ENCODE measurements at regions not wholly inside any gene's neighbourhood (a gene's known extent, or its start where the extent isn't known, plus 50 kb on each side); places are given as distances from the start of the nearest gene placed in this dataset.

DNA sequence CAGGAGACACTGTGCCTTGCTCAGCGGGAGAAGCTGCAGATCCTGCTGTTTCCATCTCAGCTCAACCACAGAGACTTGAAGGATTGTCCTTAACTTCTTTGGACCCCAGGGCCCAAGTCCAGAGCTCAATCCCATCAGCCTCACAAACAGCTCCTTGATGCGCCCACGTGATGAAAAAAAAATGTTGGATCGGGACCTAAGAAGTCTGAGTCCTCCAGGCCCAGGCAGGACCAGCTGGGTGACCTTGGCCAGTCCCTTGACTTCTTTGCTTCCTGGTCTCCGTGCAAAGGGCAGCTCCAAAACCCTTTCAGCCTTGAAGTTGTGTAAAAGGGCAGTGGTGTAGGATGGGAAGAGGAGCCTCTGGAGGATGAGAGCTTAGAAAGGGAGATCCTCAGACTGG, 175.5 kb downstream of the ZFP36L2 start:
- DNase-seq: no peak

DNA sequence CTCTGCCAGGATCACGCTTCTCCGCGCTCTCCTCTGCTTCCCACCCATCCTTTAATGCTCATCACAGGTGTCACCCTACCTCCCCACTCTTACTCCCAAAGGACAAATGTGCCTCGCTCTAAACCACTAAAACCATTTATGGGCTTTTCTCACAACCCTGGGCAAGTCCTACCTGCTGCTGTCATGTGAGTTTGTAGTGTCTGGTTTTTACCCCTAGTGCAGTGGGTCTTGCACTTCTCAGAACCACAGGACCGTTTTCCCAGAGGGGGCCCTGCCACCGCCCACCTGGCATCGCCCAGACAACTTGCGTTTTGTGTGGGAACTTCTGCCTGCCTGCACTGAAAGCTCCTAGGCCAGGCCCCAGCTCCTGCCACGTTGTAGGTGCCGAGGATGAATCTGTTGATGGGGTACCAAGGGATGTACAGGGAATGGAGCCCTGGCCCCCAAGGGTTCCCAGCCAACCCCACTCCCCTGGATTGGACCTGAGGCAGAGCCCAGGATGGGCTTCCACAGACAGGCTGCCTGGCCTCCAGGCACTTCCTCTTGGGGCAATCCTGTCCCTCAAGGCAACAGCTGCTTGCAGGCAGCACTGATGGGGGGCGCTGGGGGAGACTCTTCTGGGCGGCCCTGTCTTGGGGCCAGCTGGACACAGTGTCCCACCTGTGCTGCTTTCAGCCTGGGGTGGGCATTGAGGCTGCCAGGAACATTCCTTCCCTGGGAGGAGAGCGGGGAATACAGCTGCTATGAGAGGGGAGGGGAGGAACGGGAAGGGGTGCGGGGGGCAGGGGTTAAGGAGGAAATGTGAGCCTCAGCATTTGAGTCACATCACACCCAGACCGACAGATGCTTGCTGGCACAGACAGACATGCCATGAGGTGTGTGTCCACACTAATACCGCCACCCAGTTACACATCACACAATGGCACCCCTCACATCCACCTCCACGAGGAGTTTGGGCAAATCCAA, 176.3 kb downstream of the ZFP36L2 start:
- no peak for DNase-seq

DNA sequence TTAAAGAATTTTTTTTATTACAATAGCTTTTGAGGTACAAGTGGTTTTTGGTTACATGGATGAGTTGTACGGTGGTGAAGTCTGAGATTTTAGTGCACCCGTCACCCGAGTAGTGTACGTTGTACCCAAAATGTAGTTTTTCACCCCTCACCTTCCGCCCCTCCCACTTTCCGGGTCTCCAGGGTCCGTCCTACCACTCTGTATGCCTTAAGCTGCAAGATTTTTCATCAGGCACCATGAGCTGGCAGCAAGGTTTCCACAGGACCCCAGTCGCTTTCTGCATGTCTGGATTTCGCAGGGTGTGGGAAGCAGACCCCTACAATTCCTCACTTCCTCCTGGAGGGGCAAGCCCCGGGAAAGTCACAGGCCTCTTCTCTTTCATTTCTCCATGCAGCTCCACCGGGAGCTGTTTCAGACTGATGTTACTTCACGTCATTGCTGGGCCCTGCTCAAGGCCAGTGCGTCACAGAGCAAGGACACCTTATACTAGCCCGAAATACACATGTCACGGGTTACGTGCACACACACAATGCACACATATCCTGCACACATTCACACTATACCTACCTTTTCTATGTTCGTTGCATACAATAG, 179.1 kb downstream of the ZFP36L2 start:
- DNase-seq: no peak

DNA sequence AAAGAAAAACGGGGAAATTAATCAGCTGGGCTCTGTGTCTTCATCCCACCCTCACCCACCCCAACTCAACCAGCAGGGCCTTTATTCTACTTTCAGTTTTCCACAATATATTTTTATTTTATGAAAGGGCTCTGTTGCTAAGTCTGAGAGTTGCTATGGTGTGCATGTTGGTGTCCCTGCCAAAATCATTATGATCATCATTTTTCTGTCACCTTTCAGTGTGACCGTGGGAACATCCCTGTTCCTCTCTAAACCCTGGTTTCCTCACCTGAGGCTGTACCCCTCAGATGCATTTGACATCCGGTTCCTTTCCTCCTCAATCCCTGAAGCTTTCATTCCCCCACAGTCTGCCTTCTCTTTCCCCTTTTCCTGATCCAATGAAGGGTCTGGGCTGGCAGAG, 180.5 kb downstream of the ZFP36L2 start:
- no peak for DNase-seq

DNA sequence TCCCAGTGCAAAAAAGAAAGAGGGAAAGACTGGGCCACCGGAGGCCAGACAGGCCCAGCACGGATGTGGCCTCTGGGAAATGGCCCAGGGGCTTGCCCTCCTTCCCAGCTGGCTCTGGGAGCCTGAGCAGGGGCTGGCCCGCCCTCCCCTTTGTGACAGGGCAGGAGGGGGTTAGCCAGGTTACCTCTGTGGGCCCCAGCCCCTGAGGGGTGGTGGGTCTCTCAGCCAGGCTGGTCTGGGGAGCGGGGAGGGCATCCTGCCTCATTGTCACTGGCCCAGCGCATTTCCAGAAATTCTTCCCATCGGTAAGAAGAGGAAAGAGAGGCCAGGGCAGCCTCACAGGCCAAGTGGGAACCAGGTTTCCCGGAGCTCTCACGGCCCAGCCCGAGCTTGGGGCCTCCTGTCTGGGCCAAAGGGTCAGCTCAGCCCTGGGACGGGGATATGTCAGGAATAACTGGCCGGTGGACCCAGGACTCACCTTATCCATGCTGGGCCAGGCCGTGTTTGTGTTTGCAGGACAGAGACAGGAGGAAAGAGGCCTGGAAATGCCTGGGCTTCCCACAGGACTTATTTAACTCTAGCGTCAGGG, 182.2 kb downstream of the ZFP36L2 start:
- no peak for DNase-seq

DNA sequence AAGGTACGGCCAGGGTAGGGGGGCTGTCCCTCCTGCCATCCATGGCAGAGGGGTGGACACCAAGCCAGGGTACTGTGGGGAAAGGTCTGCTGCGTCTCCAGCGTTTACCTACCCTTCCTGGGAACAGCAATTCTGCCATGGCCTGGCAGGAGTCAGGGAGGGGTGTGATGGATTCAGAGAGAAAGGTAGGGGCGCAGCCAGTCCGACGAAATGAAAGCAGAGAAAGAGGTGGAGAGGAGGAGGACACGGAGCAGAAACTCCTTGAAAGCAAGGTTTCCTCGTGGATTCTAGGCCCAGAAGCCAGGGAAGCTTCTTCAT, 182.9 kb downstream of the ZFP36L2 start:
- no peak for DNase-seq

DNA sequence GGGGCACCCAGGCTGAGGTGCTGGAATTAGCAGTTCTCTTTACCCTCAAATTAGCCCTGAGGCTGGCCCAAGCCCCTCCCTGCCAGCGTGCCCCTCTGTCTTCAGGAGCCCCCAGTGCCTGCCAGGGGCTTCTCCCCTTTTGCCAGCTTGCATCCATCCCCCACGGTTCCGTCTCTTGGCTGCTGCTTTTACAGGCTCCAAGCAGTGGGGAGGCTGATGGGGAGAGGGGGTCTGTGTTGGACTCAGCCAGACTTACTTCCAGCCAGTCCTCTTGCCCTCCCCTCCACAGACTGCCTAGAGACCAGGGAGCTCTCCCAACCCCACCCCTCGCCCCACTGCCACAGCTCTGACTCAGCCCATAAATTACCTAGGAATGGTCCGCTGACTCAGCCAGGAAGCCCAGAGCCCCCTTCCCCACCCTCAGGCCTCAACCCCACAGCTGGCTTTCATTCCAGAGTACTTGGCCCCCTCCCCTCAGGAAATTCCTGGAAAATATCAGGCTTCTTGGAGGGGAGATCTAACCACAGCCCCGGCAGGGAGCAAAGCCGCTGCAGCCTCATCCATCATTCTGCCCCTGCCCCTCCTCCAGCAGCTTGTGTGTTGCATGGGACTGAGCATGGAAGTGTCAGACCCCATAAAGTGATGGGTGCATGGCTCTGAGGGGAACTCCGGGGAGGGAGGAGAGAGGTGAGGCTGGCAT, 184.6 kb downstream of the ZFP36L2 start:
- no peak for DNase-seq

DNA sequence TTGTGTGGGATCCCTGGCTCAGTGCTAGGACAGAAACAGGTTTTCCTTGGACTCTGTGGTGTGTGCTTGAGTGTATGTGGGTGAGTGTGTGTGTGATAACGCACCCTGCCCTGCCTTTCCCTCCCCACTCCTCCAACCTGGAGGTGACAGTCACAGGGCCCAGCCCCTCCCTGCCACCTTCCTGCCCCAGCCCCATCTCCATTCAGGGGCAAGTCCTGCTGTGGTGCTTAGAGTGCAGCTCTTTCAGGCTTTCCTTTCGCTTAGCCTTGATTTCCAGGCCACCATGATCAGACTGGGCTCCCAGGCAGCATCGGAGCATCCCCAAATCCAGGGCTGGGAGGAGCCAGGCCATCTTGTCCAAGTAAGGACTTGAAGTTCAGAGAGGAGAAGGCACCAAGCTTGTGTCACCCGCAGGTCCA, 185.2 kb downstream of the ZFP36L2 start:
- no peak for DNase-seq

DNA sequence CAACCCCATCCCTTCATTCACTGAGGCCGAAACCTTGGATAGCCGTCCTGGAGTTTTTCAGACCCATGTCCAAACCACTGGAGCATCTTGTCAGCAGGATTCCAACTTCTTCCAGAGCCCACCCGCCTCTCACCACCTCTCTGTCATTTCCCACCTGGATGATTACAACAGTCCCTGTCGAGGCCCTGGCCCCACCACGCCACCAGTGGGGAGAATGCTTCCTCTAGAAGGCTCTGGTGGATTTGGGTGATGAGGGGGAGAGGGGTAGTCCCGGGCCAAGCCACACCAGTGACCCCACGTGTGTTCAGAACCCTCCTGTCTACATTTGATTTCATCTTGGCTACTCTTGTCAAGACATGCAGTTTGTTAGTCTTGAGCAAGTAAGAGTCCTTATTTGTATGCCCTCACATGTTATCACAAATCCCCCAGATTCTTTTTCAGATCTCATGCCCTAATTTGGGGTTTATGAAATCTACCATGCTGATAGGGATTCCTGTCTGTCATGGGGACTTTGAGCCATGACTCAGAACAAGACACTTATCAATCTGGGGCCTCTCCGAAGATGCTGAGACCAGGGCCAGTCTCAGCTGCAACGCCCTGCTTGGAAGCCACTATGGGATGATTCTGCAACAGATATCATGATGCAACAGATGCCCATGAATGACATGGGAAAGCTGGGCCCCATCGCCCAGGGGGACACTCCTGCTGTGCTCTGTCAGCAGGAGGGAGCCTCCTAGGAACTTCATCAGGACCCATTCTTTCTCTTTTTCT, 186.1 kb downstream of the ZFP36L2 start:
- DNase-seq: no peak

DNA sequence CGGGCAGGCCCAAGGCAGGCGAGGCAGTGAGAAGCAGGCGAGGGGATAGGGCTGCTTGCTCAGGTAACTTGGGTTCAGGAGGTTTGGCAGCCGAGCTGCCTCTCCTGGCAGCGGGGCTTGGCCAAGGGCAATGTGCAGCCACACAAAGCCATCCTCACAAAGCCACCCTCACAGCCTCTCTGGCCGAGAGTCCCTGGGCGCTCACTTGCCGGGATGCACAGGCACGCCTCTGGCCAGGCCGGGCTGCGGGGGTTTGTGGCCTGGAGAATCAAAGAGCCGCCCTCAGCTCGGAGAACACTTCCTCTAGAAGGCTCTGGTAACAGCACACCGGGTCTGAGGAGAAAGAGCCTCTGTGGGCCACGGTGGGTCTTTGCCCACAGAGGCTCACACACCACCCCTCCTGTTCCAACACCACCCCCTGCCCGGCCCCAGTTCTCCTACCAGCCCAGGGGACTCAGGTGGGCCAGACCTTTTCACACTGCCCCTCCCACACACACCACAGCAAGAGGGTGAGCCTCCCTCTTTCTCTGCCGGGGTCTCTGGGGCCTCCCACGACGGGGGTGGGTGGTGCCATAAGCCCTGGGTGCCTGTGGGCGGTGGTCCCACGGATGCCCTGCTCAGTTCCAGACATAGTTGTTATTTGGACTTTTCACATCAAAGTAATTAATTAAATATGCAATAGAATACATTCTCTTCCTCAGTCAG, 186.9 kb downstream of the ZFP36L2 start:
- no peak for DNase-seq

DNA sequence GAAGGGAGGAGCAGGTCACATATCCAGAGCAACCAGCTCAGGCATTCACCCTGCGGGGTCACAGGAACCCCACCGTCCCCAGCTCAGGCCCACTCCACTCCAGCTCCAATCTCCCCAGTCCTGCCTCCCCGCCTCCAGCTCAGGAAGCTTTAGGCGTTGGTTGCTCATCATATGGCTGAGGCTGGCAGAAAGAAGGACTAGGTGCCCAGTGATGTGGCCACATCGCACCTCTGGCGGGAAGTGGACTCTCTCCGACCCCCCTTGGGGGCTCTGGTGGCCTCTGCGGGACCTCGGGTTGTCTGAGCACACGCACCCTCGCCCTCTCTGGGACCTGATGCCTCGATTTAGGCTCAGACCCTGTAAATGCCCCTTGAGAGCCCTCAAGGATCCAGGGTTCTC, 187.7 kb downstream of the ZFP36L2 start:
- DNase-seq: no peak

DNA sequence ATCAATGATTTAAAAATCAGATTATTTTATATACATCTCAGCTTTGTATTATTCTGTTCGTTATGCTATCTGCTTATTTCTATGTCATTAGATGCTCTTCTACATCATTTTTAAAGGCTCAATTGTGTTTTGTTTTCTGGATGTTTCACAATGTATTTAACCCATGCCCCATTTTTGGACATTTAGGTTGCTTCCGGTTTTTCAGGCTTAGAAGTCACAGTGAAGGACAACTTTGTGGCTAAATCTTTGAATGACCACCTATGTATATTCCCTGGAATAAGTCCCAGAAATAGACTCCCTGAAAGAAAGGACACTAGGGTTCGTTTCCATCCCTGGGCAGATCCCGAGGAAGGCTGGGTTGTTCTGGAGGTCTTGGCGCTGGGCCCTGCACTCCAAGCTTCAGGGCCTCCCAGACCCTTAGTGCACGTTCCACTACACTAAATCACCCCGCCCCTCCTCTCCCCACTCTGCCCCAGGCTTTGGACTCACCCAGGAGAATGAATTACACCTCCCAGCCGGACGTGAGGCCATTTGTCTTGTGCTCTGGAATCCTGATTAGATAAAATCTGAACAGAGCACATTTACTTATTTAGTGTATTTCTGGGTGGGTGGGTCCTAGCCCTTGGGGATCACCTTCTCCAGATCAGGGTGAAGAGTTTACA, 188.2 kb downstream of the ZFP36L2 start:
- no peak for DNase-seq

DNA sequence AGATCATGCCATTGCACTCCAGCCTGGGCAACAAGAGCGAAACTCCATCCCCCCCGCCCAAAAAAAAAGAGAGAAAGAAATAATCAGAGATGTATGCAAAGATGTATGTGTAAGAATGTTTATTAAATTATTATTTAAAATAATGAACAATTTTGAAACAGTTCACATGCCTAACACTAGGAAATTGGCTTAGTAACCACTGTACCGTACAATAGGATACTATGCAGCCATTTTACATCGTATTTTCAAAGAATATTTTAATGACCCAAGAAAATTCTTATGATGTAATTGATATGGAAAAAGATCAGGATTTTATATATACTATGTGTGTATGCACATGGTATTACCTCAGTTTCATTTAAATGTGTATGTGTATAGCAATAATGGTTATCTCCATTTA, 190.5 kb downstream of the ZFP36L2 start:
- no peak for DNase-seq

DNA sequence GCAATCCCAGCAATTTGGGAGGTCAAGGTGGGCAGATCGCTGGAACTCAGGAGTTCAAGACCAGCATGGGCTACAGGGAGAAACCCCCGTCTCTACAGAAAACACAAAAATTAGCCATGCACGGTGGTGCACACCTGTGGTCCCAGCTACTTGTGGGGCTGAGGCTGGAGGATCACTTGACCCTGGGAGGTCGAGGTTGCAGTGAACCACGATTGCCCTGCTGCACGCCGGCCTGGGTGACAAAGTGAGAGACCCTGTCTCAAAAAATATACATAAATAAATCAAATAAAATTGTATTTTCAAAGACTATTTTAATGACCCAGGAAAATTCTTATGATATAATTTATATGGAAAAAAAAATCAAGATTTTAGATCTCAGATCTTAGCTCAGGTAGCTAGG, 191.5 kb downstream of the ZFP36L2 start:
- no peak for DNase-seq

DNA sequence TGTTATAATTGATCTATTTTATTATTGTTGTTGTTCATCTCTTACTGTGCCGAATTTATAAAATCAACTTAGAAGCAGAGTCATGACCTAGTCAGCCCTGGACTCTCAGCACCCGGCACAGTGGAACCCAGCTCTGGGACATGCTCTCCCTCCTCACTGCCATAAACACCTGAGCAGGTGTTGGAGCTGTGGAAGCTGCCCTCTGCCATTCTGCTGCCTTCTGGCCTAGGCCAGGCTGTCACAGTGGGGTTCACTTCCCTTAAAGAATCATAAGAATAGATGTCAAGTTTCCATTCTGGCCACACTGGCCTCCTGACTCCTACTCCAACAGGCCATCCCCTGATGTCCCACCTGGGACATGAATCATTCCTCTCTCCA, 192.2 kb downstream of the ZFP36L2 start:
- no peak for DNase-seq

DNA sequence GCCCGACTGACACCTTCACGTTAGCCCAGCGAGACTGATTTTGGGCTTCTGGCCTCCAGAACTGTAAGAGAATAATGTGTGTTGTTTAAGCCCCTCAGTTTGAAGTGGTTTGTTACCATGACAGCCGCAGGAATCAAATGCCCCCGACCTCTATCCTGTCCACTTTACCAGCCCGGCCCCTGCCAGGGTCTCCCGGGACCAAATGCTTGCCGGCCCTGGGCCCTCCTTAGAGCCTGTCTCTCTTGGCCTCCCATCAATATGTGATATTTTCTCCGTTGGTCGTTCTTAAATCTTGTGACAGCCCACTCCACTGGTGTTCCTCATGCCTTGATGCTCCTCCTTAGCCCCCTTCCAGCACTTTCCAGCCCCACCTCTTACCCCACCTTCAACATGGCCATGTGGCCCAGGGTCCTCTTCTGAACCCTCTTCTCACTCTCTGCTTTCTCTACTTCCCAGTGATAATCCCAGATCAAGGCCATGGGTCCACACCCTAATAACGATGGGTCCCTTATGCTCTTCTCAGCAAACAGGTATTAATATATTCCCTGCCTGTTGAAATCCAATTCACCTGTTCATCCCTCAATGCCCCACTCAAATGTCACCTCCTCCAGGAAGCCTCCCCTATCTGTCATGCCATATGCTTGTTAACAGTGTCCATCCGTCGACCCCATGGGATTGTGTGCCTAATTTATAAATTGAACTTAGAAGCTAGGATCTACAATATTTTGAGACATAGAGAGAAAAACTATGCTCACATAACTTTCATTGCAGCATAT, 192.8 kb downstream of the ZFP36L2 start:
- DNase-seq: no peak

DNA sequence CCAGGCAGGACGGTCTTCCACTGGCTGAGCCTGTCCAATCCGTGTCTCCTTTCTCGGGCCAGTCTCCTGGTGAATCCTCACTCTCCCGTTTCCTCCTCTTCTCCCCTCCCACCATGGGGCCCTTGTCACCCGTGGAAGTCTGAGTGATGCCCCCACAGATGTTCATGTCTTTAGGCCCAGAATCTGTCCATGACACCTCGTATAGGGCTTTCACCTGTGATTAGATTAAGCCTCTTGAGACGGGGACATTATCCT, 193.5 kb downstream of the ZFP36L2 start:
- DNase-seq: no peak

DNA sequence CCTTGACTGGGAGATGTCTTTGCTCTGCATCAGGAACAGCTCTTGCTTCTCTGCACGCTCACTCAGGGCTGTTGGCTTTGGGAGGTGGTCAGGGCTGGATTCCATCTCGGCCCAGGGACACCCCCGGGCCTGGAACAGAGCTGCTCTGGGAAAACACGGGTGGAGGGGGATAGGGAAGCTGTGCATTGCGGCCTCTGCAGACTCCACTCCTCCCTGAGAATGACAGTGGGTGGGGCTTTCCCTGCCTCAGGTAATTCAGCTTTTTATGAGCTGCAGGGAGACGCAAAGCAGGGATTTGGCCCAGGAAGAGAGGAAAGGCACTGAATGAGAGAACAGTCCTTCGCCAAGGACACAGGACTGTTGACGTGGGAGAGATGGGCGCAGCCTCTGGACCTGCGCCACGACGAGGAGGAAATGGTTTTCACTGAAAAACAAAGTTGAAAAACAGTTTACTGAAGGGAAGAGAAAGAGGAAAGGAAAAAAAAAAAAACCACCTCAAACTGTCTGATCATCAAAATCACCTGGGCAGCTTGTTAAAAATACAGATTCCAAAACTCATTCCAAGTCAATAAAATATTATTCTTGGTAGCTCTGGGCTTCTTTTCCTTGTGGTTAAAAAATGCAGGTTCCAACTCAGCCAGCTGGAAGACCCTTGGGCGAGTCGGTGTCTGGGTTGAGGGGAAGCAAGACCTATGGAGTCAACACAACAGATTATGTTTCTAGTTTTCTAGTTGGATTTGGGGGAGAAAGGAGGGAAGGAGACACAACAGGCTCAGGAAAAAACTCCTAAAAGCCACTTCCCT, 194.0 kb downstream of the ZFP36L2 start:
- DNase-seq: no peak

DNA sequence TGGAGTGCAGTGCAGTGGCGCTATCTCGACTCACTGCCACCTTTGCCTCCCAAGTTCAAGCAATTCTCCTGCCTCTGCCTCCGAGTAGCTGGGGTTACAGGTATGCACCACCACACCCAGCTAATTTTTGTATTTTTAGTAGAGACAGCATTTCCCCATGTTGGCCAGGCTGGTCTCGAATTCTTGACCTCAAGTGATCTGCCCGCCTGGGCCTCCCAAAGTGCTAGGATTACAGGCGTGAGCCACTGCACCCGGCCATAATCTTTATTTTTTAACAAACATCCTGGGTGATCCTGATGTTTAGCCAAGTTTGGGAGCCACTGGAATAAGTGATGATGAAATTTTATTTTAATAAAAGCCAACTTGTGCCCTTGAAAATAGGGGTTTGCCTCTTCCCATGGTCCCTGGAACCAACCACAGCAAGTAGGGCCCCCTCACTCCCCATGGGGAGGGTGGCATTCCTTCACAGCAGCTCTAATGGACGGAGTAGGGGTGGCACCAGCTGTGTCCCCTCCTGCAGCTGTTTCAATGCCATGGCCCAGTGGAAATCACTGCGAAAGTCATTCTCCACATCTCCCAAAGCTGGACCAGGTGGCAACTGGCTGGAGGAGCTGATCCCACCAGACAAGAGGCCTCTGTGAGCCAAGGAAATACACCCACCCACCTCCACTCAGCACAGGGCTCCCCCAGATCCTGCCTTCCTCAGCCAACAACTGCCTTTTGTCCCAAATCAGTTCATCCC, 194.8 kb downstream of the ZFP36L2 start:
- DNase-seq: no peak

Measured in stimulated activated CD4-positive, alpha-beta T cell treated with anti-CD3 and anti-CD28 coated beads, Interleukin-15, amount 100 ng/mL, for 24 hours (primary cell).